Ishikawa (cell line): ENCODE measurements at regions not wholly inside any gene's neighbourhood (a gene's known extent, or its start where the extent isn't known, plus 50 kb on each side); places are given as distances from the start of the nearest gene placed in this dataset.

Source experiments
- CEBPB ChIP-seq: IDR thresholded peaks from 2 replicates; pipeline ENCODE4 v1.6.1; 2012
- CREB1 ChIP-seq: IDR thresholded peaks from 2 replicates; pipeline ENCODE4 v1.6.1; 2012; ENCODE audit warnings: low read depth
- EGR1 ChIP-seq: IDR thresholded peaks from 2 replicates; pipeline ENCODE4 v1.6.1; 2012
- EP300 ChIP-seq: IDR thresholded peaks from 2 replicates; pipeline ENCODE4 v1.6.1; 2012; ENCODE audit warnings: borderline replicate concordance
- FOXM1 ChIP-seq: IDR thresholded peaks from 2 replicates; pipeline ENCODE4 v1.6.1; 2012; ENCODE audit warnings: low read depth, borderline replicate concordance
- MAX ChIP-seq: IDR thresholded peaks from 2 replicates; pipeline ENCODE4 v1.6.1; 2012
- NFIC ChIP-seq: IDR thresholded peaks from 2 replicates; pipeline ENCODE4 v1.6.1; 2012
- RAD21 ChIP-seq: IDR thresholded peaks from 2 replicates; pipeline ENCODE4 v1.6.1; 2012; ENCODE audit warnings: low read depth
- TAF1 ChIP-seq: IDR thresholded peaks from 2 replicates; pipeline ENCODE4 v1.6.1; 2012; ENCODE audit warnings: low read depth, mild to moderate bottlenecking
- TCF12 ChIP-seq: IDR thresholded peaks from 2 replicates; pipeline ENCODE4 v1.6.1; 2012; ENCODE audit warnings: low read depth
- TEAD4 ChIP-seq: IDR thresholded peaks from 2 replicates; pipeline ENCODE4 v1.6.1; 2012
- USF1 ChIP-seq: IDR thresholded peaks from 2 replicates; pipeline ENCODE4 v1.6.1; 2012
- YY1 ChIP-seq: IDR thresholded peaks from 2 replicates; pipeline ENCODE4 v1.6.1; 2012; ENCODE audit warnings: low read depth
- ZBTB7A ChIP-seq: IDR thresholded peaks from 2 replicates; pipeline ENCODE4 v1.6.1; 2012; ENCODE audit warnings: low read depth
- TF ChIP-seq, protein P1 (sequence below): IDR thresholded peaks from 2 replicates; pipeline ENCODE4 v1.6.1; 2012; ENCODE audit warnings: low read depth, mild to moderate bottlenecking

DNA sequence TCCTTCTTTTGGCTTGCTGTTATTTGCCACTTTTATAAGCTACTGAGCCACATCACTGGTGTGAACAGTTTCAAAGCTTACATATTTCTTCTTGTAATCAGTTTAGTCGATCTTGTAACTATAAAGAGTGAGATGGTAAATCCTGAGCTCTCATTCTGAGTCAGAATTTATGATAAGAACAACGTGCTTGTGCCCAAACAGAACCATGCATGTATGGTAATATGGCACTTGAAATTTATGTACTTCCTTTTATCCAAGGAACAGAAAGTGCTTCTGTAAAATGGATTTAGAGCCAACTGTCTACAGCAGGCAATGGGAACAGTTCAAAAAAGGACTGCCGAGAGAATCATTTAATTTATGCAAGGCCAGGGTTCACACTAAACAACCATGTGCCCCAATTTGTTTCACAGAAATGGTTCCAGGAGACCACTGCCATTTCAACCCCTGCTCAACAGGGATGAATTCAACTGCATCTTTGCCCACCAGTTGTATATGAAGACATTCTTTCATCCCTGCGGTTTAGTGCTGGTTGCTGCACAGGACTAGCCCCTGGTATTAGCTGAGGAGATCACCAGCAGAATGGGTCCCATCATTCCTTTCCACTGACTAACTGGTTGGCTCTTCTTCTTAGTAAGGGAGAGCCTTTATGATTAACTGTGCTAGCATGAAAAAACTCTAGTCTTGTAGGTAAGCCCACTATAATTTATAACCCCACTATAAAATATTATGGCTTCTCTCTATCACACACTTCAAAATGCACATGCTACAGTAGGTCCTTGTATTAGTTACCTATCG, 162.9 kb upstream of the PGRMC2 start:
- no peak for TF ChIP-seq CEBPB
- no peak for TF ChIP-seq ZBTB7A
- TF ChIP-seq YY1: no peak
- no peak for TF ChIP-seq NFIC
- TF ChIP-seq EGR1: no peak
- no peak for TF ChIP-seq TAF1
- TF ChIP-seq TCF12: no peak
- TF ChIP-seq TEAD4: no peak
- TF ChIP-seq CREB1: no peak
- TF ChIP-seq USF1: no peak
- TF ChIP-seq EP300: no peak
- no peak for TF ChIP-seq RAD21
- no peak for TF ChIP-seq MAX
- TF ChIP-seq FOXM1: no peak
- TF ChIP-seq, protein P1, sequence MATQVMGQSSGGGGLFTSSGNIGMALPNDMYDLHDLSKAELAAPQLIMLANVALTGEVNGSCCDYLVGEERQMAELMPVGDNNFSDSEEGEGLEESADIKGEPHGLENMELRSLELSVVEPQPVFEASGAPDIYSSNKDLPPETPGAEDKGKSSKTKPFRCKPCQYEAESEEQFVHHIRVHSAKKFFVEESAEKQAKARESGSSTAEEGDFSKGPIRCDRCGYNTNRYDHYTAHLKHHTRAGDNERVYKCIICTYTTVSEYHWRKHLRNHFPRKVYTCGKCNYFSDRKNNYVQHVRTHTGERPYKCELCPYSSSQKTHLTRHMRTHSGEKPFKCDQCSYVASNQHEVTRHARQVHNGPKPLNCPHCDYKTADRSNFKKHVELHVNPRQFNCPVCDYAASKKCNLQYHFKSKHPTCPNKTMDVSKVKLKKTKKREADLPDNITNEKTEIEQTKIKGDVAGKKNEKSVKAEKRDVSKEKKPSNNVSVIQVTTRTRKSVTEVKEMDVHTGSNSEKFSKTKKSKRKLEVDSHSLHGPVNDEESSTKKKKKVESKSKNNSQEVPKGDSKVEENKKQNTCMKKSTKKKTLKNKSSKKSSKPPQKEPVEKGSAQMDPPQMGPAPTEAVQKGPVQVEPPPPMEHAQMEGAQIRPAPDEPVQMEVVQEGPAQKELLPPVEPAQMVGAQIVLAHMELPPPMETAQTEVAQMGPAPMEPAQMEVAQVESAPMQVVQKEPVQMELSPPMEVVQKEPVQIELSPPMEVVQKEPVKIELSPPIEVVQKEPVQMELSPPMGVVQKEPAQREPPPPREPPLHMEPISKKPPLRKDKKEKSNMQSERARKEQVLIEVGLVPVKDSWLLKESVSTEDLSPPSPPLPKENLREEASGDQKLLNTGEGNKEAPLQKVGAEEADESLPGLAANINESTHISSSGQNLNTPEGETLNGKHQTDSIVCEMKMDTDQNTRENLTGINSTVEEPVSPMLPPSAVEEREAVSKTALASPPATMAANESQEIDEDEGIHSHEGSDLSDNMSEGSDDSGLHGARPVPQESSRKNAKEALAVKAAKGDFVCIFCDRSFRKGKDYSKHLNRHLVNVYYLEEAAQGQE: no peak

- TF ChIP-seq TCF12 (no peak), TEAD4 (no peak), NFIC (no peak), RAD21 (no peak)
Measured at GRCh38 chr4:128449251-128449650, 161.6 kb upstream of the PGRMC2 start.

- no peak for TF ChIP-seq TAF1
- TF ChIP-seq EGR1: no peak
- TF ChIP-seq, protein P1: no peak
- no peak for TF ChIP-seq MAX
- no peak for TF ChIP-seq TCF12
- TF ChIP-seq ZBTB7A: no peak
- no peak for TF ChIP-seq CREB1
- no peak for TF ChIP-seq NFIC
- TF ChIP-seq FOXM1: no peak
- no peak for TF ChIP-seq YY1
- TF ChIP-seq CEBPB: no peak
- TF ChIP-seq TEAD4: no peak
- TF ChIP-seq EP300: no peak
- no peak for TF ChIP-seq RAD21
- TF ChIP-seq USF1: no peak
Measured at GRCh38 chr4:128444544-128445302, 157.1 kb upstream of the PGRMC2 start.

- TF ChIP-seq YY1 (no peak), EP300 (no peak), MAX (no peak), NFIC (no peak), TAF1 (no peak), ZBTB7A (no peak), EGR1 (no peak)
- TF ChIP-seq, protein P1: no peak
Measured at GRCh38 chr4:128440923-128441322, 153.3 kb upstream of the PGRMC2 start.
